ENCODE measurements at regions not wholly inside any gene's neighbourhood (a gene's known extent, or its start where the extent isn't known, plus 50 kb on each side); places are given as distances from the start of the nearest gene placed in this dataset.

DNA sequence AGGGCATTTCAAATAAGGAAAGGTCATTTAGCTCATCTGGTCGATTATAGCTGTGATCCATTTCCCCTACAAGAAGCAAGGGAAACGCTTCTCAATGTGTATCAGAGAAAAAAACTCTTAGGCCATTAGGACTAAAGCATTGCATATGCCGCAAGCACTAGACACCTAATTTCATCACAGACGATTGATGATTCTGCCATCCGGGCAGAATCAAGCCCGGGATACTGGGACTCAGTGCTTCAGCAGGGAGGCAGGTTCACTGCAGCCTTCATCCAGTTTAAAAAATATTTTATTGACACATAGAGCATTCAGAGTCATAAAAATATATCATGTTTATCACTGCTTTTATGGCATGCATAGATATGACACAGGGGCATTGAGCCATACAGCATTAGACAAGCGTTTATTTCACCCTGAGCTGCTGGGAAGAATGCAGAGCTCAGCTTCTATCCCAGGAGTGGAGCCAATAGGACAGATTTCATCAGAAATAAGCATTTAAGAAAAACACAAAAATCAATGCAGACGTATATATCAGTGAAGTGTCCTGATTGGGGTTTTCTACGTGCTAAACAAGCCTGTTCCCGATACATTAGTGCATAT lies 806.9 kb downstream of the GALC start:
- POLR2A ChIA-PET = no interaction called here
- H3K4me2 ChIP-seq (ENCODE audit: insufficient read depth, low read length) = no peak overlapping the region
- no peaks in the 10 kb centered on the region for H3K4me1 ChIP-seq (ENCODE audit: control insufficient read depth, extremely low read depth, insufficient read depth, low read length)
- H2AFZ ChIP-seq (ENCODE audit: low read depth, low read length) = no peak overlapping the region
- dilution Hi-C loops (cut with MboI; ENCODE audit: extremely low pct_ligation_motif_present, low sequenced_read_pairs) (no loop called here), intact Hi-C loops (cut with micrococcal nuclease) (no loop called here)
- H3K9me1 ChIP-seq (replicated peaks; ENCODE audit: control insufficient read depth, extremely low read depth, insufficient read depth, low read length) = no peaks in the 10 kb centered on the region
- H3K27me3 ChIP-seq (ENCODE audit: control insufficient read depth in 2 of 2, insufficient read depth in 2 of 2, low read length in 2 of 2) = no peaks in the 10 kb centered on the region
- BruUV-seq (replicated peaks) = no TSS peak
- TF ChIP-seq, protein P1, sequence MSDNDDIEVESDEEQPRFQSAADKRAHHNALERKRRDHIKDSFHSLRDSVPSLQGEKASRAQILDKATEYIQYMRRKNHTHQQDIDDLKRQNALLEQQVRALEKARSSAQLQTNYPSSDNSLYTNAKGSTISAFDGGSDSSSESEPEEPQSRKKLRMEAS (IDR thresholded peaks at IDR 0.05; ENCODE audit: insufficient read depth, insufficient read length) = no peak
- TF ChIP-seq GATA2 (IDR thresholded peaks at IDR 0.05; ENCODE audit: insufficient read depth, insufficient read length, low read depth, low read length) = no peak
- no peak for TF ChIP-seq JUN (IDR thresholded peaks at IDR 0.05; ENCODE audit: borderline replicate concordance, insufficient read depth, insufficient read length, low read depth)
- no peak for TF ChIP-seq FOS (IDR thresholded peaks at IDR 0.05; ENCODE audit: borderline replicate concordance, insufficient read depth, low read length)
- TF ChIP-seq EZH2 (IDR thresholded peaks at IDR 0.05; ENCODE audit: borderline replicate concordance, low read depth, low read length, severe bottlenecking) = no peak
- TF ChIP-seq CTCF (IDR thresholded peaks at IDR 0.05; ENCODE audit: extremely low read depth in 1 of 2, insufficient read depth in 1 of 2, low read depth in 1 of 2, low read length in 2 of 2) = no peak
- no peak for TF ChIP-seq POLR2AphosphoS5 (IDR thresholded peaks at IDR 0.05; ENCODE audit: insufficient read depth, low read depth, low read length)
- TF ChIP-seq MYC (IDR thresholded peaks at IDR 0.05; ENCODE audit: low read depth, low read length) = no peak
- TF ChIP-seq POLR2A (IDR thresholded peaks at IDR 0.05; ENCODE audit: low read depth, low read length) = no peak
- H3K27ac ChIP-seq (ENCODE audit: insufficient read depth, low read depth, low read length) = no peak overlapping the region
- DNase-seq (ENCODE audit: low read depth, low spot score) (no peak), FAIRE-seq (no peak)
- H3K36me3 ChIP-seq (ENCODE audit: control insufficient read depth in 2 of 2, extremely low read depth in 1 of 2, insufficient read depth in 2 of 2, low read length in 2 of 2) = no peaks in the 10 kb centered on the region
- no peak overlapping the region for H3K9ac ChIP-seq (replicated peaks; ENCODE audit: extremely low read depth, insufficient read depth, low read length)
- no peaks in the 10 kb centered on the region for H3K79me2 ChIP-seq (ENCODE audit: control insufficient read depth, insufficient read depth, low read length)
- no peak overlapping the region for H3K4me3 ChIP-seq (replicated peaks in 1 of 3; ENCODE audit: insufficient read depth in 1 of 3, low read depth in 1 of 3, low read length in 3 of 3)
- no peaks in the 10 kb centered on the region for H4K20me1 ChIP-seq (replicated peaks; ENCODE audit: control insufficient read depth, extremely low read depth, insufficient read depth, low read length)
- CTCF ChIA-PET = no interaction called here
- H3K9me3 ChIP-seq (replicated peaks; ENCODE audit: control insufficient read depth, insufficient read depth, low read length) = no peaks in the 10 kb centered on the region
